ENCODE measurements at regions not wholly inside any gene's neighbourhood (a gene's known extent, or its start where the extent isn't known, plus 50 kb on each side); places are given as distances from the start of the nearest gene placed in this dataset.

- TF ChIP-seq, protein P1, sequence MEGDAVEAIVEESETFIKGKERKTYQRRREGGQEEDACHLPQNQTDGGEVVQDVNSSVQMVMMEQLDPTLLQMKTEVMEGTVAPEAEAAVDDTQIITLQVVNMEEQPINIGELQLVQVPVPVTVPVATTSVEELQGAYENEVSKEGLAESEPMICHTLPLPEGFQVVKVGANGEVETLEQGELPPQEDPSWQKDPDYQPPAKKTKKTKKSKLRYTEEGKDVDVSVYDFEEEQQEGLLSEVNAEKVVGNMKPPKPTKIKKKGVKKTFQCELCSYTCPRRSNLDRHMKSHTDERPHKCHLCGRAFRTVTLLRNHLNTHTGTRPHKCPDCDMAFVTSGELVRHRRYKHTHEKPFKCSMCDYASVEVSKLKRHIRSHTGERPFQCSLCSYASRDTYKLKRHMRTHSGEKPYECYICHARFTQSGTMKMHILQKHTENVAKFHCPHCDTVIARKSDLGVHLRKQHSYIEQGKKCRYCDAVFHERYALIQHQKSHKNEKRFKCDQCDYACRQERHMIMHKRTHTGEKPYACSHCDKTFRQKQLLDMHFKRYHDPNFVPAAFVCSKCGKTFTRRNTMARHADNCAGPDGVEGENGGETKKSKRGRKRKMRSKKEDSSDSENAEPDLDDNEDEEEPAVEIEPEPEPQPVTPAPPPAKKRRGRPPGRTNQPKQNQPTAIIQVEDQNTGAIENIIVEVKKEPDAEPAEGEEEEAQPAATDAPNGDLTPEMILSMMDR (IDR thresholded peaks at IDR 0.05 in 2 of 3, conservative IDR thresholded peaks at IDR 0.05 in 1 of 3; ENCODE audit: insufficient read depth in 2 of 3, low read depth in 1 of 3, low read length in 3 of 3) = no peak
Observed at GRCh38 chr4:23174179-23174578, 481.4 kb downstream of the GBA3 start (continued).

DNA sequence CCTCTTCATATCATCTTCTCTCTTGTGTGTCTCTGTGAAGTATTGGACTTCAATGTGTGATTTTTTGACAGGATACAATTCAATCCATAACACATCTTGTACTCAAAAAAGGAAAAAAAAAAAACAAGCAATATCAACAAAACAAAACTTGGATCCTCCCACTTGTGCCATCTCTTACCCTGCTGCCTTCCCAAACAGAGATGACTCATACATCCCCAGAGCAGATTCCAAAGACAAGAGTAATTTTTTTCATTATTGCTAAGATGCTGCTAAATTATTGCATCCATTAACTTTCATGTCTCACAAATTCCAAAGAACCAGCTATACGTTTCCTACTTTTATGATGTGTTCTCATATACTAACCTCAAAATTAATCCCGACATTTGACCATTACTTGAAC lies 479.2 kb downstream of the GBA3 start:
- Histone ChIP-seq H3K9me3 (replicated peaks; ENCODE audit: control insufficient read depth, insufficient read depth, low read depth, low read length) (no peaks in the 10 kb centered on the region), H3K79me2 (ENCODE audit: control insufficient read depth, insufficient read depth, low read length) (no peaks in the 10 kb centered on the region), H3K36me3 (ENCODE audit: control insufficient read depth, insufficient read depth, low read length) (no peaks in the 10 kb centered on the region), H3K9me1 (ENCODE audit: control insufficient read depth, insufficient read depth, low read length) (no peaks in the 10 kb centered on the region), H3K9ac (ENCODE audit: insufficient read depth in 1 of 2, low read depth in 2 of 2, low read length in 2 of 2) (no peak overlapping the region), H3K4me3 (no peak overlapping the region), H3K4me1 (replicated peaks in 1 of 2; ENCODE audit: control insufficient read depth in 2 of 2, insufficient read depth in 2 of 2, low read length in 2 of 2) (no peaks in the 10 kb centered on the region), H3K27me3 (ENCODE audit: control insufficient read depth in 2 of 2, insufficient read depth in 2 of 2, low read length in 2 of 2) (no peaks in the 10 kb centered on the region), H2AFZ (ENCODE audit: low read depth, low read length) (no peak overlapping the region), H3K4me2 (ENCODE audit: insufficient read depth, low read length) (no peak overlapping the region), H4K20me1 (replicated peaks; ENCODE audit: control insufficient read depth, insufficient read depth, low read length) (no peaks in the 10 kb centered on the region), H3K27ac (ENCODE audit: extremely low read depth, low read depth, low read length) (no peak overlapping the region)
- no peak for ATAC-seq
- DNase-seq (ENCODE audit: extremely low read depth in 1 of 4, low spot score in 3 of 4) = no peak
- intact Hi-C loops (cut with micrococcal nuclease) = no loop called here
- in situ Hi-C loops (cut with MboI) = no loop called here
- WGBS (ENCODE audit: insufficient coverage, low coverage, missing lambda C conversion rate) = 12% methylated on average over 2 of the region's 2 CpGs
- BruUV-seq (replicated peaks) = no TSS peak
- FAIRE-seq = no peak
- POLR2A ChIA-PET = no interaction called here
- CTCF ChIA-PET (ENCODE audit: low intra/inter-chr PET ratio) = no interaction called here
- TF ChIP-seq, protein P2, sequence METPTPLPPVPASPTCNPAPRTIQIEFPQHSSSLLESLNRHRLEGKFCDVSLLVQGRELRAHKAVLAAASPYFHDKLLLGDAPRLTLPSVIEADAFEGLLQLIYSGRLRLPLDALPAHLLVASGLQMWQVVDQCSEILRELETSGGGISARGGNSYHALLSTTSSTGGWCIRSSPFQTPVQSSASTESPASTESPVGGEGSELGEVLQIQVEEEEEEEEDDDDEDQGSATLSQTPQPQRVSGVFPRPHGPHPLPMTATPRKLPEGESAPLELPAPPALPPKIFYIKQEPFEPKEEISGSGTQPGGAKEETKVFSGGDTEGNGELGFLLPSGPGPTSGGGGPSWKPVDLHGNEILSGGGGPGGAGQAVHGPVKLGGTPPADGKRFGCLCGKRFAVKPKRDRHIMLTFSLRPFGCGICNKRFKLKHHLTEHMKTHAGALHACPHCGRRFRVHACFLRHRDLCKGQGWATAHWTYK (CRISPR knock-in tag; IDR thresholded peaks at IDR 0.05) = no peak
- TF ChIP-seq ZNF609 (CRISPR knock-in tag; IDR thresholded peaks at IDR 0.05; ENCODE audit: borderline replicate concordance) (no peak), HSF4 (CRISPR knock-in tag; IDR thresholded peaks at IDR 0.05; ENCODE audit: borderline replicate concordance) (no peak), ZNF239 (CRISPR knock-in tag; IDR thresholded peaks at IDR 0.05) (no peak), NELFE (IDR thresholded peaks at IDR 0.05; ENCODE audit: insufficient read depth, insufficient read length) (no peak), NR3C1 (CRISPR knock-in tag; IDR thresholded peaks at IDR 0.05) (no peak), SNIP1 (IDR thresholded peaks at IDR 0.05; ENCODE audit: low read depth) (no peak), ZNF347 (CRISPR knock-in tag; IDR thresholded peaks at IDR 0.05; ENCODE audit: low read depth) (no peak)
- TF ChIP-seq, protein P3, sequence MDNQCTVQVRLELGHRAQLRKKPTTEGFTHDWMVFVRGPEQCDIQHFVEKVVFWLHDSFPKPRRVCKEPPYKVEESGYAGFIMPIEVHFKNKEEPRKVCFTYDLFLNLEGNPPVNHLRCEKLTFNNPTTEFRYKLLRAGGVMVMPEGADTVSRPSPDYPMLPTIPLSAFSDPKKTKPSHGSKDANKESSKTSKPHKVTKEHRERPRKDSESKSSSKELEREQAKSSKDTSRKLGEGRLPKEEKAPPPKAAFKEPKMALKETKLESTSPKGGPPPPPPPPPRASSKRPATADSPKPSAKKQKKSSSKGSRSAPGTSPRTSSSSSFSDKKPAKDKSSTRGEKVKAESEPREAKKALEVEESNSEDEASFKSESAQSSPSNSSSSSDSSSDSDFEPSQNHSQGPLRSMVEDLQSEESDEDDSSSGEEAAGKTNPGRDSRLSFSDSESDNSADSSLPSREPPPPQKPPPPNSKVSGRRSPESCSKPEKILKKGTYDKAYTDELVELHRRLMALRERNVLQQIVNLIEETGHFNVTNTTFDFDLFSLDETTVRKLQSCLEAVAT (IDR thresholded peaks at IDR 0.05) = no peak

Data from K562 (cell line).